ENCODE measurements at regions not wholly inside any gene's neighbourhood (a gene's known extent, or its start where the extent isn't known, plus 50 kb on each side); places are given as distances from the start of the nearest gene placed in this dataset.
A peak's percentile ranks its signal among the peaks of the same experiment; 100 is the strongest.

DNA sequence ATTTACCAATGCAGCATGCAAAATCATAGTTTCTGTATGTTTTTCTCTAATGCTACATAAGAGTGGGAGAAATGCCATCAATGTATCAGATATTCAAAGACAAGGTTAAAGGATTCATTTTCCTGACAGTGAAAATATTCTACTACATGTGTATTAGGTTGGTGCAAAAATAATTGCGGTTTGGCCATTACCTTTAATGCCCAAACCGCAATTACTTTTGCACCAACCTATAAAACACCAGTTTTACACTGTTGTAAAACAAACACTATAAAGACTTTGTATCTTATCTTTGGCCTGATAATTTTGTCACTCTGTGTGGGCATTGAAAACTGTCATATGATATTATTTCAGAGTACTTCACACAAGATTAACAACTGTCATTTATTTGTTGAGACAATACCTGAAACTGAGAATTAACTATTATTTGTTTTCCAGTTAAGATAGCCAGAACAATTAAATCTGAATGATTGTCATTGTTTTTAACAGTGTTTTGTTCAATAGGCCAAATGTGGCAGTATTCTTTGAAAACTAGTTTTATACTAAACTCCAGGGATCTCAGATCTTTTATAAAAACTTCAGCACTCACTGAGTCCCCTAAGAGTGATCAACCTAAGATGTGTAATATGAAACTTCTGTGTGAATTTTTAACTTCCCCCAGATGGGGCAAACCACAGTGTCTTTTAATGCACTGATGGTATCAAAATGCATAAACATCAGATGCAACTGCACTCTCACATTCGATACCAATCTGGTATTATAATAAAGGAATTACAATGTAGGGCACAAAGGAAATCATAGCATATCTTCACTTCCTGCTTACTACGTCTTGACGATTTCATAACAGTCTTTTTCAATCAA is 53.8 kb upstream of the FBN2 start:
- Mint-ChIP-seq H3K4me3 (no peak overlapping the region), H3K27ac (no peak overlapping the region), H3K27me3 (no peaks in the 10 kb centered on the region), H3K36me3 (no peaks in the 10 kb centered on the region), H3K4me1 (no peaks in the 10 kb centered on the region), H3K9me3 (peaks cover 0 to 3% (median under 1%) of the 10 kb centered on the region in 3 donors)

DNA sequence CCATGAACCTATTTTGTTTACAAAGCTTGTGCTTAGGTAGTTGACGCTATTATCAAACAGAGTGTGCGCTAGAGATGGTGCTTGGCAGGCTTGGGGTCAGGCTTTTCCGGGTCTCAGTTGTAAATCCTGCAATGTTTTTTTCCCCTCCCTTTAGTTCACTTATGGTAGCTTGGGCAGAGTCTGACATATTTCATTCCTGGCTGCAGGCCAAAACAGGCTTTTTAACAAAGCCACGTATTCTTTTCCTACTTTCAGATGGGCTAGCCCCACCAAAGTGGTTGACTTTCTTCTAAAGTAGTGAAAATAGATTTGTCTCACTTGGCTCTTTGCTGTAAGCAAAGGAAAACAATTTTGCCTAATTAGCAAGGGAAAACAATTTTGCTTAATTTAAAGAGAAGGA is 58.0 kb upstream of the FBN2 start:
- no peaks in the 10 kb centered on the region for H3K27me3 Mint-ChIP-seq
- H3K9me3 Mint-ChIP-seq = peaks cover 0 to 5% (median 4%) of the 10 kb centered on the region in 3 donors
- H3K27ac Mint-ChIP-seq = no peak overlapping the region
- no peaks in the 10 kb centered on the region for H3K4me1 Mint-ChIP-seq
- H3K36me3 Mint-ChIP-seq = no peaks in the 10 kb centered on the region
- no peak overlapping the region for H3K4me3 Mint-ChIP-seq

- Mint-ChIP-seq H3K4me3 (no peak overlapping the region), H3K4me1 (no peaks in the 10 kb centered on the region), H3K36me3 (no peaks in the 10 kb centered on the region), H3K9me3 (peaks cover 2 to 7% (median 4%) of the 10 kb centered on the region in 3 donors), H3K27me3 (no peaks in the 10 kb centered on the region), H3K27ac (no peak overlapping the region)
Measured at GRCh38 chr5:128597156-128597555, 59.1 kb upstream of the FBN2 start.

DNA sequence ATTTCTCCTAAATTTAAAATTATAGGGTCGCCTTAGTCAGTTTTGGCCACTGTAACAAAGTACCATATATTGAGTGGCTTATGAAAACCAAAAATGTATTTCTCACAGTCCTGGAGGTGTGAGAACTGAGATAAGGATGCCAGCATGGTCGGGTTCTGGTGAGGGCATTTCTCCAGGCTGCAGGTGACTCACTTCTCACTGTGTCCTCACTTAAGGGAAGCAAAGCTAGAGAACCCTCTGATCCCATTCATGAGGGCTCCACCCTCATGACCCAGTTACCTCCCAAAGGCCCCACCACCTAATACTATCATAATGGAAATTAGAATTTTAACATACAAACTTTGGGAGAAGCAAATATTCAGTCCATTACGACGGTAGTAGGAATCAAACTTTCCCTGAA is 75.1 kb upstream of the FBN2 start:
- H3K27me3 Mint-ChIP-seq = peaks cover 1% of the 10 kb centered on the region
- H3K4me3 Mint-ChIP-seq = no peak overlapping the region
- peaks cover 2 to 6% (median 3%) of the 10 kb centered on the region in 3 donors for H3K9me3 Mint-ChIP-seq
- no peaks in the 10 kb centered on the region for H3K4me1 Mint-ChIP-seq
- no peaks in the 10 kb centered on the region for H3K36me3 Mint-ChIP-seq
- no peak overlapping the region for H3K27ac Mint-ChIP-seq

DNA sequence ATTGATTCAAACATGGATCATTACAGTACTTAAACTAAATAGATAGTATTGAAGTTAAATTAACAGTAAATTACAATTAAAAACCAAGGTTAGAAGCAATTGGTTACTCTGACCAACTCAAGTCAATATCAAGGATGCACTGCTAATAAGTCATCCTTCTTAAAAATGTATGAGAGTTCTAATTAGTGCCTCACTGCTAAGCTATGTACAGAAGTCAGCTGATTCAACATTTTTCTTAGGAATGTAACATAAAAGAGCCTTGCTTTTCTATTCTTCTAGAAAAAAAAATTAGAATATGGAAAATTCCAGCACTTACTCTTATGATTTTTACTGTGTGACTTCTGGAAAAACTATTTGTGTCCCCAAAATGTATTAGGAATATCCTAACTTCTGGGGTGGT is 75.7 kb upstream of the FBN2 start:
- Mint-ChIP-seq H3K27ac (no peak overlapping the region), H3K27me3 (peaks cover 1% of the 10 kb centered on the region), H3K36me3 (no peaks in the 10 kb centered on the region), H3K4me1 (no peaks in the 10 kb centered on the region), H3K4me3 (no peak overlapping the region), H3K9me3 (peaks cover 2 to 6% (median 3%) of the 10 kb centered on the region in 3 donors)

GRCh38 chr5:128615578-128615977 is 77.5 kb upstream of the FBN2 start:
- Mint-ChIP-seq H3K27ac (no peak overlapping the region), H3K36me3 (no peaks in the 10 kb centered on the region), H3K27me3 (peaks cover 1% of the 10 kb centered on the region), H3K4me3 (no peak overlapping the region), H3K9me3 (peaks cover 0 to 3% (median under 1%) of the 10 kb centered on the region in 3 donors), H3K4me1 (no peaks in the 10 kb centered on the region)

- no peaks in the 10 kb centered on the region for H3K36me3 Mint-ChIP-seq
- no peaks in the 10 kb centered on the region for H3K9me3 Mint-ChIP-seq
- no peaks in the 10 kb centered on the region for H3K4me1 Mint-ChIP-seq
- no peak overlapping the region for H3K4me3 Mint-ChIP-seq
- no peaks in the 10 kb centered on the region for H3K27me3 Mint-ChIP-seq
- H3K27ac Mint-ChIP-seq = no peak overlapping the region
Measured at GRCh38 chr5:128626536-128627090, 88.6 kb upstream of the FBN2 start.

DNA sequence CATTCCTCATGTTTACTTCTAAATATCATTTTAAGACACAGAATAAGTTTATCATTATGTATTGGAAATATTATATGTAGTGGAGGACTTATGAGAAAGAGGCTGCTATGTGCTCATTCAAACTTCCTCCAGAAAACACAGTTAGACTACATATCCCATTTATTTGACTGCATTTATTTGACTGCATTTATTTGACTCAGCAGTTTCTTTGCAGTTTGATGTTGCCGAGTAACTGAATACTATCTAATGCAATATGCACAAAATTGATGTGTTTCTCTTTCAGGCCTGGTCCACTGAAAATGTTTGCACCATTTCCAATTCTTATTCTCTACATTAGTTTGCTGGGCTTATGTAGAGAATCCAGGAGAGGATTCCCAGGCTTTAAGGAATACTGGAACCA is 89.9 kb upstream of the FBN2 start:
- H3K4me1 Mint-ChIP-seq = no peaks in the 10 kb centered on the region
- H3K4me3 Mint-ChIP-seq = no peak overlapping the region

DNA sequence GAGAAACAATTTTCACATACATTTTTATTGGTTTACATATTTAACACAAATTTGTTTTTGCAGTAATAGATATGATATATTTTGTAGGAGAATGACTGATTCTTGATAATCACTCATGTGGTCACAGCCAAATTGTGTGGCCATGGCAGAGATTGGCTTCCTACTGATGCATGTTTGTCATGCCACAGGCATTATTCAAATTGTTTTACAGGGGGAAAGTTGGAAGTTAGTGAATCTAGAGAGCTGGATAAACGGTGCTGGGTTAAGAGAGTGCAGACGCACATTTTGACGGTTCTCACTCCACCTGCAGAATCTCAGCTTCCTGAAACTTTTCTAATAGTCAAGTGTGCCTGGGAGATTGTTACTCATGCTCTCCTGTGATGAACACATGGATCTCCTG is 91.1 kb upstream of the FBN2 start:
- Mint-ChIP-seq H3K9me3 (peaks cover 0 to 2% (median 0%) of the 10 kb centered on the region in 3 donors), H3K4me3 (no peak overlapping the region), H3K27me3 (no peaks in the 10 kb centered on the region), H3K4me1 (no peaks in the 10 kb centered on the region), H3K27ac (no peak overlapping the region), H3K36me3 (no peaks in the 10 kb centered on the region)

More for the DNA sequence above, 89.9 kb upstream of the FBN2 start:
- H3K36me3 Mint-ChIP-seq = no peaks in the 10 kb centered on the region
- no peaks in the 10 kb centered on the region for H3K9me3 Mint-ChIP-seq
- H3K27ac Mint-ChIP-seq = peak overlapping the region in 1 of 3 donors; percentile 34
- no peaks in the 10 kb centered on the region for H3K27me3 Mint-ChIP-seq

DNA sequence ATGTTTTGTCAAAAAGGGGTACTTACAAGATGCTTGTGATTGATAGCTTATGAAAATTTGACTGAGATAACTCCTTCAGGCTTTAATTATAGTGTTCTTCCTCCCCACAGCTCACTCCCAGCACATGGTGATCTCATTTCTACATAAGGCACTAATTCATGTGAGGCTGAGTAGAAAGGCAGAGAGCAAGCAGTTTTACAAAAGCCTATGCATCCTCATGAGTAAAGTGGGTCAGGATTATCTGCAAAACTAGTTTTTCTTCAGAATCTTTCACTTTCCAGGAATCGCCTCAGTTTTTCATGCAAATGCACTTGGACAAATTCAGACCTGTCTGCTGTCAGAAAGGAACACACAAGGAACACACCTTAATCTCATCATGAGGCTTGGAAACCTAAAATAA is 92.1 kb upstream of the FBN2 start:
- H3K4me1 Mint-ChIP-seq = no peaks in the 10 kb centered on the region
- no peaks in the 10 kb centered on the region for H3K27me3 Mint-ChIP-seq
- no peaks in the 10 kb centered on the region for H3K36me3 Mint-ChIP-seq
- no peak overlapping the region for H3K27ac Mint-ChIP-seq
- no peak overlapping the region for H3K4me3 Mint-ChIP-seq
- peaks cover 0 to 2% (median 0%) of the 10 kb centered on the region in 3 donors for H3K9me3 Mint-ChIP-seq

DNA sequence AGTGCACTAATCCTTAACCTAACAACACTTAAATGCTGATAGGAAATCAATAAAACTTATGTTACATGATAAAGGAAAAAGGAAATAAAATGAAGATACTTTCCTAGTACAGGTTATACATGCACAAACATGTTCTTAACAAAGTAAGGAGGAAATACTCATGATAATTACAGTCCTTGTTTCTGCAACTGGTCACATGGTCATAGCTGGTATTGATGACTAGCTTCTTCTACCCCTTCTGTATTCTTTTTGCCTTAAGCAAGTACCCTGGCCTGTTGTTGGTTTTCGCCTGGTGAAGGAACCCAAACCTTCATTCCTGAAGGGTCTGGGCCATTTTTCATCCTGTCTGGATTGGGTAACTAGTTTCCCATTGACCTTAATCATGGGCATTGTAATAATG is 93.7 kb upstream of the FBN2 start:
- Mint-ChIP-seq H3K27ac (no peak overlapping the region), H3K9me3 (peaks cover 0 to 2% (median 0%) of the 10 kb centered on the region in 3 donors), H3K4me3 (no peak overlapping the region), H3K36me3 (no peaks in the 10 kb centered on the region), H3K4me1 (no peaks in the 10 kb centered on the region), H3K27me3 (no peaks in the 10 kb centered on the region)

DNA sequence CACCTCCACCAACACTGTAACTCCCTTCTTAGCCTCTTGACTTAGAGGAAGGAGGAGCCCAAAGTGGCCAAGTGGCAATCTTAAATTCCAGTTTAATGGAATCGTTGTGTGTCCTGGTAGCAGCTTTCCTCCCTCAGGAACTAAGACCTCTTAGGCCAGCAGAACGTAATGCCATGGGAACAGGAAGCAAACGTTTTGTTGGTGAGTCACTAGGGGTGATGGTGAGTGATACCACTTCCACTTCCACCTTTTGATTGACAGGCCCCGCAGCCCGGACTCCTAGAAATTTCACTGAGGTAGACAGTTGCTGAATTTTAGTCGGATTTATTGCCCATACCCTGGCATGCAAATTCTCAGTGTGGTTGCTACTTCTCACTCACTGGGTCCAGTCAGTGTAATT is 94.2 kb upstream of the FBN2 start:
- Mint-ChIP-seq H3K27me3 (no peaks in the 10 kb centered on the region), H3K9me3 (peaks cover 0 to 2% (median 0%) of the 10 kb centered on the region in 3 donors), H3K36me3 (no peaks in the 10 kb centered on the region), H3K4me3 (no peak overlapping the region), H3K4me1 (no peaks in the 10 kb centered on the region), H3K27ac (no peak overlapping the region)

GRCh38 chr5:128633901-128634300 is 95.9 kb upstream of the FBN2 start:
- Mint-ChIP-seq H3K36me3 (no peaks in the 10 kb centered on the region), H3K27me3 (no peaks in the 10 kb centered on the region), H3K4me1 (no peaks in the 10 kb centered on the region), H3K27ac (no peak overlapping the region), H3K4me3 (no peak overlapping the region), H3K9me3 (peaks cover 0 to 2% (median 0%) of the 10 kb centered on the region in 3 donors)

GRCh38 chr5:128635379-128635778 is 97.3 kb upstream of the FBN2 start:
- Mint-ChIP-seq H3K4me3 (no peak overlapping the region), H3K36me3 (no peaks in the 10 kb centered on the region), H3K27me3 (no peaks in the 10 kb centered on the region), H3K9me3 (peaks cover 0 to 2% (median 0%) of the 10 kb centered on the region in 3 donors), H3K4me1 (no peaks in the 10 kb centered on the region), H3K27ac (no peak overlapping the region)

DNA sequence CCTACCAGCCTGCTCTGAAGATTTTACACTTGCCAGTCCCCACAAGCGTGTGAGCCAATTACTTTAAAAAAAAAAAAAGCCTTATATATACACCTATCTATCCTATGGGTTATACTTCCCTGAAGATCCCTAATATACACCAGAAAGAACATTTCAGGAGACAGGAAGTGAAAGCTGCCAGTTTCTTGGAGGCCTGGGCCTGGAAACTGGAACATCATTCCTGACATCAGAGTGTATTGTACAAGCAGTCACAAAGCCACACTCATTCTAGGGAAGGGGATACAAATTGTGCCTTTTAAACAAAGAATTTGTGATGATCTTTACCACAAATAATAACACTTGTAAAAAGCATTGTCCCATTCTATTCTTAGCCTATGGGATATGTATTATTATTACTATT is 98.3 kb upstream of the FBN2 start:
- Mint-ChIP-seq H3K36me3 (no peaks in the 10 kb centered on the region), H3K9me3 (peaks cover 0 to 2% (median 0%) of the 10 kb centered on the region in 3 donors), H3K4me1 (no peaks in the 10 kb centered on the region)

DNA sequence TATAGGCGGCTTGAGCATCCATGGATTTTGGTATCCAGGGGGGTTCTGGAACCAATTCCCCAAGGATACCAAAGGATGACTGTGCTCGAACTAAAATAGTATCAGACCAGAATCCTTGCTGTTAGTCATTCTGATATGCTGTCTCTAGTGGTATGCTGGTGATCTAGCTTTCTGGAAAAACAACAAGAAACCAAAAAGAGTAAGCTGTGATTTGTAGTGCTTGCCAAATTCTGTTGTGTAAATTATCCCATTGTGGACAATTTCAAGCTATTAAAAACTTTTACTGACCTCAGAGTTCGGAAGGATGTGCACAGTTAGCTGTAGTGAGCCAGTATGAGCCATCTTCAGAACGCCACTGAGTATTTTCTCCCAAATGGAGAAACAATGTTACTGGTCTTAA is 99.0 kb upstream of the FBN2 start:
- Mint-ChIP-seq H3K36me3 (no peaks in the 10 kb centered on the region), H3K27ac (no peak overlapping the region), H3K27me3 (no peaks in the 10 kb centered on the region), H3K4me3 (no peak overlapping the region), H3K9me3 (peaks cover 0 to 2% (median 0%) of the 10 kb centered on the region in 3 donors), H3K4me1 (no peaks in the 10 kb centered on the region)

More for the DNA sequence above, 98.3 kb upstream of the FBN2 start:
- Mint-ChIP-seq H3K27me3 (no peaks in the 10 kb centered on the region), H3K27ac (no peak overlapping the region), H3K4me3 (no peak overlapping the region)

Data from IgD-negative memory B cell (primary cell).